ENCODE measurements at regions not wholly inside any gene's neighbourhood (a gene's known extent, or its start where the extent isn't known, plus 50 kb on each side); places are given as distances from the start of the nearest gene placed in this dataset.

DNA sequence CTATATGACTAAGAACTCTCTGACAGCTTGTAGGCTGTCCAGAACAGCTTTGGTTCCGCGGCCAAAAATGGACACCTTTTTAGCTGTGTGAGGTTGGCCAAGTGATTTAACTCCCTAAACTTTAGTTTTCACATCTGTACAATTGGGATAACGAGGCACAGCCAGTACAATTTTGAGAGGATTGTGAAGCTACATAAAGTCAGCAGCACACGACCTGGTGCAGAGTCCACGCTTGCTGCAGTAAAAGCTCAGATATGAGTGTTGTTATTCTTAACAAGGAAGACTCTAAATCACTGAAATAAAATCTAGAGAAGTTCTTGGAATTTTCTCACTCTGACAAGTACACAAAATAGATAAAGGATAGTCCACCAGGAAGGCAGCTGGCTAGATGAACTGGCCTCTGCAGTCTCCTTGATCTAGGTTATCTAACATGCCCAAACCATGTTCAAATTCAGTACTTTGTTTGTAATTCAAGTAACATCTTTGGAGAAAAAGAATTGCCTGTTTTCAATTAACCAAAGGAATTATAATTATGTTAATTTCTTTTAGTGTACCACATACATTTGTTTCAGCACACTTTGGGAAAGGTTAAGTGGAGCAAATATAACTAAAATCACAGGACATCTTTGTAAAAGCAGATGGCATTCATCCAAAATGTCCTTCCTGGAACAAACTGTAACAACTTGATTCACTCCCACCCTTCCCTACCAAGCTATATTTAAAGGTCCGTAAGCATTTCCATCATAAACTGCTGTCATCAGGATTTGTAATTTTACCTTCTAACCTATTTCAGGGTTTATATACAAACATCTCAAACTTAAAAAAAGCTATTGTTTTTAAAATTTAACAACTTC, 201.7 kb upstream of the STK17B start:
- no peaks in the 10 kb centered on the region for H3K27me3 ChIP-seq (ENCODE audit: control insufficient read depth, insufficient read depth, low read length)
- DNase-seq (ENCODE audit: low read depth, low spot score) = no peak
- no CpG with 5 or more reads among the region's 6 CpGs for WGBS (ENCODE audit: insufficient coverage, insufficient read length)
- no peak overlapping the region for H3K4me3 ChIP-seq (ENCODE audit: low read length)
- no peaks in the 10 kb centered on the region for H3K9me3 ChIP-seq (ENCODE audit: control insufficient read depth, insufficient read depth, low read length)
- no peaks in the 10 kb centered on the region for H3K36me3 ChIP-seq (ENCODE audit: control insufficient read depth, insufficient read depth, low read length)
- H3K27ac ChIP-seq (ENCODE audit: low read length) = no peak overlapping the region
- no peaks in the 10 kb centered on the region for H3K4me1 ChIP-seq (ENCODE audit: control insufficient read depth, insufficient read depth, low read length)

- no peaks in the 10 kb centered on the region for H3K9me3 ChIP-seq (ENCODE audit: control insufficient read depth, insufficient read depth, low read length)
- no peak overlapping the region for H3K4me3 ChIP-seq (ENCODE audit: low read length)
- H3K27me3 ChIP-seq (ENCODE audit: control insufficient read depth, insufficient read depth, low read length) = no peaks in the 10 kb centered on the region
- no peaks in the 10 kb centered on the region for H3K4me1 ChIP-seq (ENCODE audit: control insufficient read depth, insufficient read depth, low read length)
- DNase-seq (ENCODE audit: low read depth, low spot score) = no peak
- H3K27ac ChIP-seq (ENCODE audit: low read length) = no peak overlapping the region
- WGBS (ENCODE audit: insufficient coverage, insufficient read length) = no CpG with 5 or more reads among the region's 8 CpGs
- H3K36me3 ChIP-seq (ENCODE audit: control insufficient read depth, insufficient read depth, low read length) = no peaks in the 10 kb centered on the region
Observed at GRCh38 chr2:196376984-196377877, 205.9 kb upstream of the STK17B start.

DNA sequence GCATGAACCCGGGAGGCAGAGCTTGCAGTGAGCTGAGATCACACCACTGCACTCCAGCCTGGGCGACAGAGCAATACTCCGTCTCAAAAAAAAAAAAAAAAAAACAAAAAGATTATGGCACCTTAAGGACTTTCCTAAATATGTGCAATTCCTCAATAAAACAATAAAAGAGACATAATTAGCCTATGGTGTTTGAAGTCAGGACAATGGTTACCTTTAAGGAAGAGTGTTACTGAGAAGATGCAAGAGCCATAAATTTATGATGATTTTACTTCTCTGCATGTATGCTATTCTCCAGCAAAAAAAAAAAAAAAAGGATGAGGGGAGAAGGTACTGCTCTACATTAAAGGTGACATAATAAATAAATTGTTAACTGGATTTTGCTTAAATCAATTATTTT, 208.2 kb upstream of the STK17B start:
- no peaks in the 10 kb centered on the region for H3K4me1 ChIP-seq (ENCODE audit: control insufficient read depth, insufficient read depth, low read length)
- no peaks in the 10 kb centered on the region for H3K36me3 ChIP-seq (ENCODE audit: control insufficient read depth, insufficient read depth, low read length)
- no peak for DNase-seq (ENCODE audit: low read depth, low spot score)
- no CpG with 5 or more reads among the region's 3 CpGs for WGBS (ENCODE audit: insufficient coverage, insufficient read length)
- no peak overlapping the region for H3K4me3 ChIP-seq (ENCODE audit: low read length)
- no peaks in the 10 kb centered on the region for H3K27me3 ChIP-seq (ENCODE audit: control insufficient read depth, insufficient read depth, low read length)
- no peaks in the 10 kb centered on the region for H3K9me3 ChIP-seq (ENCODE audit: control insufficient read depth, insufficient read depth, low read length)
- H3K27ac ChIP-seq (ENCODE audit: low read length) = no peak overlapping the region

DNA sequence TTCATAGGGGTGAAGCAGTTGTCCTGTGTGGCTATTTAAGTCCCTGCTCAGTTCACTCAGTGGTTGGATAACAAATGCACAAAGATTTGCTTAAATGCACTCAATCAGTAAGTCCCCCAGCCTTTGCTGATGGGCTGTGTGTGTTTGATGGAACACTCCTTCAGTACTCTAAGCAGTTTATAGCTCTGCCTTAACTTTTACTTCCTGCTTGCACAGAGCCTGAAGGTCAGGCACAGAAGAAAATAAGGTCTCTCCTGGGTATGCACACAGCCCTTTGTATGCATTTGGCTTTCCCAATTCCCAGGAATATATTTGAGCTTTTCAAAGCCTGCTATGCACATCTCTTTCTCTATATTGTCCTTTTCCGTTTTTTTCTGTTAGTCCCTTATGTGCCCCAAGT, 208.7 kb upstream of the STK17B start:
- no peak for DNase-seq (ENCODE audit: low read depth, low spot score)
- Histone ChIP-seq H3K27me3 (ENCODE audit: control insufficient read depth, insufficient read depth, low read length) (no peaks in the 10 kb centered on the region), H3K4me1 (ENCODE audit: control insufficient read depth, insufficient read depth, low read length) (no peaks in the 10 kb centered on the region), H3K27ac (ENCODE audit: low read length) (no peak overlapping the region), H3K9me3 (ENCODE audit: control insufficient read depth, insufficient read depth, low read length) (no peaks in the 10 kb centered on the region), H3K36me3 (ENCODE audit: control insufficient read depth, insufficient read depth, low read length) (no peaks in the 10 kb centered on the region), H3K4me3 (ENCODE audit: low read length) (no peak overlapping the region)
- no CpG with 5 or more reads among the region's 1 CpG for WGBS (ENCODE audit: insufficient coverage, insufficient read length)

DNA sequence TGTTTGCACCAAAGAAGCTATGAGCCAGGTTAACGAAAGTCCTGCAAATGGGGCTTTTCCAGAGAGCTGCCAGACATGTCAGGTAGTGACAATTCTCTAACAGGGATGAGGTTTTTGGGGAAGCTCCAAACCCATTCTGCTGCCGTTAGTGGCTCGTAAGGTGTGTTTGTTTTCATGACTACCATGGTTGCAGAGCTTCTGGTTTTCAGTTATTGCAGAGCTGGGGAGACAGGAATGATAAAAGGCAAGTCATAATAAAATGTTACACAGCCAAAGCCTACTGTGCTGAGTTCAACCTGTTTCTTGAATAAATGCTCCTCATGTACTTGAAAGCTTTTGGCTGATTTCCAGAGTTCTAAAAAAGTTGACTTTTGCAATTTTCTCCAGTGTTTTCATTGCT, 209.2 kb upstream of the STK17B start:
- Histone ChIP-seq H3K27me3 (ENCODE audit: control insufficient read depth, insufficient read depth, low read length) (no peaks in the 10 kb centered on the region), H3K36me3 (ENCODE audit: control insufficient read depth, insufficient read depth, low read length) (no peaks in the 10 kb centered on the region), H3K4me1 (ENCODE audit: control insufficient read depth, insufficient read depth, low read length) (no peaks in the 10 kb centered on the region), H3K4me3 (ENCODE audit: low read length) (no peak overlapping the region), H3K9me3 (ENCODE audit: control insufficient read depth, insufficient read depth, low read length) (no peaks in the 10 kb centered on the region), H3K27ac (ENCODE audit: low read length) (no peak overlapping the region)
- no CpG with 5 or more reads among the region's 3 CpGs for WGBS (ENCODE audit: insufficient coverage, insufficient read length)
- DNase-seq (ENCODE audit: low read depth, low spot score) = no peak

DNA sequence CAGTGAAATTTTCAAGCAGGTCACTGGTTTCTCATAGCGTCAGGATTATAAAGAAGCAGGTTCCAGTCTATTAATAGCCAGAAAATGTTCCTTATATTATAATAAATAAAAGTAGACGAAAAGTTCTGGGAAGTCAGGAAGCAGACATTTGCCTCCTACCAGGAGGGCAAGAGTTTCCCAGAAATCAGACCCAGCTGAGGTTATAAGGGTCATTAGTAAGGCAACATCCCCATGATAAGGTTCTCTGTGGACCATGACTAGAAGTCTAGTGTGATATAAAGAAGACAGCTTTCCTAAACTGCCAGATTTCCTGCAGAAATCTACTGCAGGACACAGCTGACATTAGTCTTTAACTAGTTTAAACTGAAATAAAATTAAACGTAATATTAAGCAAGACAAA, 210.1 kb upstream of the STK17B start:
- whole genome bisulfite sequencing (ENCODE audit: insufficient coverage, insufficient read length) = no CpG with 5 or more reads among the region's 3 CpGs
- no peaks in the 10 kb centered on the region for H3K4me1 ChIP-seq (ENCODE audit: control insufficient read depth, insufficient read depth, low read length)
- H3K27ac ChIP-seq (ENCODE audit: low read length) = no peak overlapping the region
- no peak for DNase-seq (ENCODE audit: low read depth, low spot score)
- H3K27me3 ChIP-seq (ENCODE audit: control insufficient read depth, insufficient read depth, low read length) = no peaks in the 10 kb centered on the region
- H3K9me3 ChIP-seq (ENCODE audit: control insufficient read depth, insufficient read depth, low read length) = no peaks in the 10 kb centered on the region
- H3K36me3 ChIP-seq (ENCODE audit: control insufficient read depth, insufficient read depth, low read length) = no peaks in the 10 kb centered on the region
- H3K4me3 ChIP-seq (ENCODE audit: low read length) = no peak overlapping the region

DNA sequence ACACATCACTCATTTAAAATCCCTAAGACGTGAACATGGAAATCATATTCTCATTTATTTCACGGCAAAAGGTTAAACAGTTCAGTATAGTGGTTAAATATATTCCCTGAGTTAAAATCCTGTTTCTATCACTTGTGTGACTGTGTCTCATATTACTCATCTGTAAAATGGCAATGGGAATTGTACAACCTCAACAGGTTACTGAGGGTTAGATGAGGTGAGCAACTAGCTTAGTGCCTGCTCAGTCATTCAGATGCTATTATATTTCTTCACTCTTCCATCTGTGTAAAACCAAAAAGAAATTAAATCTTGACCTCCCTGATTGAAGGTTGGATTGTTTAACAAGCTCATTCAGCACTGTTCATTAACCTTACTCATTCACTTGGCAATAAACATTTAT, 212.4 kb upstream of the STK17B start:
- Histone ChIP-seq H3K36me3 (ENCODE audit: control insufficient read depth, insufficient read depth, low read length) (no peaks in the 10 kb centered on the region), H3K9me3 (ENCODE audit: control insufficient read depth, insufficient read depth, low read length) (no peaks in the 10 kb centered on the region), H3K4me3 (ENCODE audit: low read length) (no peak overlapping the region), H3K4me1 (ENCODE audit: control insufficient read depth, insufficient read depth, low read length) (no peaks in the 10 kb centered on the region), H3K27ac (ENCODE audit: low read length) (no peak overlapping the region), H3K27me3 (ENCODE audit: control insufficient read depth, insufficient read depth, low read length) (no peaks in the 10 kb centered on the region)
- DNase-seq (ENCODE audit: low read depth, low spot score) = no peak
- no CpG with 5 or more reads among the region's 2 CpGs for WGBS (ENCODE audit: insufficient coverage, insufficient read length)

GRCh38 chr2:196384729-196385128, 213.4 kb upstream of the STK17B start:
- no peaks in the 10 kb centered on the region for H3K9me3 ChIP-seq (ENCODE audit: control insufficient read depth, insufficient read depth, low read length)
- WGBS (ENCODE audit: insufficient coverage, insufficient read length) = no CpG with 5 or more reads among the region's 1 CpG

DNA sequence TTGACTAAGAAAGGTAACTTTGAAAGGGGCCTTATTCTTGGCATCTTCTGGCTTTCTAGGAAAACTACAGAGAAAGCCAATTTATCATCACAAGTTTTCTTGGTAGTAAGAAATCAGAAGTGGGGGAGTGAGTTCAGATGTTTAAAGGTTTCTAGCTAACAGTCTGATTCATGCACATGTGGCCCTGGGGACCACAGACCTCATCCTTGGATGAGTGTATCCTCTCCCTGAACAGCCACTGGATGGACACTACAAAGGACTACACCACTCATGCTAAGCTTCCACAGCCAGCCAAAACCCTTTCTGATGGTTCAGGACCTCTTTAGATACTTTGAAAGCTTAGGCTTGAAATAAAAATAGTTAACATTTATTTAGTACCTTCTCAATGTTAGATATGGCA, 218.3 kb upstream of the STK17B start:
- Histone ChIP-seq H3K27me3 (ENCODE audit: control insufficient read depth, insufficient read depth, low read length) (no peaks in the 10 kb centered on the region), H3K9me3 (ENCODE audit: control insufficient read depth, insufficient read depth, low read length) (no peaks in the 10 kb centered on the region), H3K4me3 (ENCODE audit: low read length) (no peak overlapping the region), H3K27ac (ENCODE audit: low read length) (no peak overlapping the region), H3K36me3 (ENCODE audit: control insufficient read depth, insufficient read depth, low read length) (no peaks in the 10 kb centered on the region), H3K4me1 (ENCODE audit: control insufficient read depth, insufficient read depth, low read length) (no peaks in the 10 kb centered on the region)
- DNase-seq (ENCODE audit: low read depth, low spot score) = no peak

More at GRCh38 chr2:196384729-196385128, 213.4 kb upstream of the STK17B start:
- Histone ChIP-seq H3K27me3 (ENCODE audit: control insufficient read depth, insufficient read depth, low read length) (no peaks in the 10 kb centered on the region), H3K36me3 (ENCODE audit: control insufficient read depth, insufficient read depth, low read length) (no peaks in the 10 kb centered on the region), H3K27ac (ENCODE audit: low read length) (no peak overlapping the region), H3K4me3 (ENCODE audit: low read length) (no peak overlapping the region), H3K4me1 (ENCODE audit: control insufficient read depth, insufficient read depth, low read length) (no peaks in the 10 kb centered on the region)
- DNase-seq (ENCODE audit: low read depth, low spot score) = no peak

DNA sequence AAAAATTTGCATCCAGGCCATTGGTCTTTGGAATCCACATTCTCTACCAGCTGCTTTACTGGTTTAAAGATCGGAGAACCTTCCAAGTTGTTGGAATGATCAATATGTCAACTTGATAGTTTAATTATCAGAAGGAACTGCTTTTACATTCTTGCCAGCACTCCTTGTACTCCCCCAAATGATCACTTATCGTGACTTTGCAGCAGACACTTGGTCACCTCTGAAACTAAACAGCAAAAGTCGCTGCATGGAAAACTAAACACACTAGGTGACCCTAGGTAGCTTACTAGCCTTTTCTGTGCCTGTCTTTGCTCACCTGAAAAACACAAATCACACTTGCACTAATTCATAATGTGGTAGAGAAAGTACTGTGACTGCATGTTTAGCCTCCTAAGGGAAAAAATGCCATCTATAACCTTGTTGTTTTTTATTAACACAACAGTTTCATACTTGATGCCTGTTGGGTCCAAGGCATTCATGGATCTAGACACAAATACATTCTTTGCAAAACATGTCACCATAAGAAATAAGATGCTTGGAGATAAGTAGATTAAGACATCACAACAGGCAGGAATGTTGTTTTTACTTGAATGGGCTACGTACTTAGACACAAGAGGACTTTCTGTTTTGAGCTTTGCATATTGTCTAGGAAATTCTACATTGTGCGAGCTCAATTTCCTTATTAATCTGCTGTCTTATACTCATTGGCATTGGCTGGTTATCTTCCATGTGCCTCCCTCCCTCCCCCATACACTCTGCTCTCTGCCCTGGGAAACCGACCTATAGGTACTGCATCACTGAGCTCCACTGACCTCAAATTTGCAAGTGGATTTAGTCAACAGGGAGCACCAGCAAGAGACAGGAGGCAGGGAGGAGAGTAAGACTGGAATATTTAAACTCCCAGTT, 219.1 kb upstream of the STK17B start:
- Histone ChIP-seq H3K27me3 (ENCODE audit: control insufficient read depth, insufficient read depth, low read length) (no peaks in the 10 kb centered on the region), H3K9me3 (ENCODE audit: control insufficient read depth, insufficient read depth, low read length) (no peaks in the 10 kb centered on the region), H3K4me3 (ENCODE audit: low read length) (no peak overlapping the region), H3K27ac (ENCODE audit: low read length) (no peak overlapping the region), H3K4me1 (ENCODE audit: control insufficient read depth, insufficient read depth, low read length) (no peaks in the 10 kb centered on the region), H3K36me3 (ENCODE audit: control insufficient read depth, insufficient read depth, low read length) (no peaks in the 10 kb centered on the region)
- no peak for DNase-seq (ENCODE audit: low read depth, low spot score)
- WGBS (ENCODE audit: insufficient coverage, insufficient read length) = no CpG with 5 or more reads among the region's 6 CpGs

All from iPS DF 6.9 (cell line).